ENCODE measurements at regions not wholly inside any gene's neighbourhood (a gene's known extent, or its start where the extent isn't known, plus 50 kb on each side); places are given as distances from the start of the nearest gene placed in this dataset.

GRCh38 chr1:69497441-69498221 lies 70.1 kb upstream of the LRRC7 start:
- intact Hi-C loops (cut with DNase I) = no loop called here
- TF ChIP-seq POLR2A (IDR thresholded peaks at IDR 0.05) (no peak), EP300 (IDR thresholded peaks at IDR 0.05) (no peak), CTCF (IDR thresholded peaks at IDR 0.05) (no peak)
- no peak overlapping the region for H3K4me3 ChIP-seq
- DNase-seq = no peak
- H3K36me3 ChIP-seq = no peaks in the 10 kb centered on the region
- no peaks in the 10 kb centered on the region for H3K9me3 ChIP-seq
- H3K27ac ChIP-seq = no peak overlapping the region
- WGBS, 3 donors = 65 to 67% (median 66%) methylated on average over 4 of the region's 4 CpGs
- no peaks in the 10 kb centered on the region for H3K4me1 ChIP-seq (ENCODE audit: insufficient read depth)
- no peaks in the 10 kb centered on the region for H3K27me3 ChIP-seq

DNA sequence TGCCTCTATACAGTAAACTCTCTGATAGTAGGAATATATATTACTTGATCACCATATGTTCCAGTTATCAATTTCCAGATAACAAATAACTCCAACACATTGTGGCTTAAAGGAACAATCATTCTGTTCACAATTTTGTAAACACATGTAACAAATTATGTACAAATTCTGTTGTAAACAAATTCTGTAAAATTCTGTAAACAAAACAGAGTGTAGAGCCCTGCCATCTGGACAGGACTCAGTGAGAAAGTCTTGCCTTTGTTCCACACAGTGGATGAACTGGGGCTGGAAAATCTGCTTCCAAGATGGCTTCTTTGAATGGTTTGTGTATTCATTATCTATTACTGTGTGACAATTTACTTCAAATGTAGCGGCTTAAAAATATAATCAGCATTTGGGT lies 69.0 kb upstream of the LRRC7 start:
- Histone ChIP-seq H3K36me3 (no peaks in the 10 kb centered on the region), H3K4me1 (ENCODE audit: insufficient read depth) (no peaks in the 10 kb centered on the region), H3K9me3 (no peaks in the 10 kb centered on the region), H3K27ac (no peak overlapping the region), H3K27me3 (no peaks in the 10 kb centered on the region), H3K4me3 (no peak overlapping the region)
- WGBS, 3 donors = 61 to 88% (median 62%) methylated on average over 1 of the region's 1 CpG
- TF ChIP-seq EP300 (IDR thresholded peaks at IDR 0.05) = no peak
- TF ChIP-seq POLR2A (IDR thresholded peaks at IDR 0.05) = no peak
- no peak for TF ChIP-seq CTCF (IDR thresholded peaks at IDR 0.05)
- intact Hi-C loops (cut with DNase I) = no loop called here
- DNase-seq = no peak

DNA sequence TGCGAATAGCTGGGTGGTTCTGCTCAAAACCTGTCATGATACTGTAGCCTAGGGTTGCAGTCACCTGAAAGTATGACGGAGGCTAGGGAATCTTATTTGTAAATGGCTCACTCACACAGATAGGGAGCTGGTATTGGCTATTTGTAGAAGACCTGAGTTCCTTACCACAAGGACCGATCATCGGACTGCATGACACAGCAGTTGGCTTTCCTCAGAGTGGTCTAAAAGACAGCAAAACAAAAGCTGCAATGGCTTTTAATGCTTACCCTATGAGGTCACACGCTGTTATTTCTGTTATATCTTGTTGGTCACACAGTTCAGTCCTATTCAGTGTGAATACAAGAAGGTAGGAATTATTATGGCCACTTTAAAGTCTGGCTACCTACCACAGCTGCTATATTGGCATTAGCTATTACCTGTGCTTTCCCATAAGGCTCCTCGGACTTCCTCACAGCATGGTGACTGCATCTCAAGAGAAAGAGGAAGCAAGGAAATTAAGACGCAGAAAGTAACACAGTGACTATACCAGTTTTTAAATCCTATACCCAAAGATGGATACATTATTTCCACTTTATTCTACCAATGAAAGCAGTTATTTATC lies 68.4 kb upstream of the LRRC7 start:
- WGBS, 3 donors = 93 to 95% (median 94%) methylated on average over 7 of the region's 7 CpGs
- Histone ChIP-seq H3K27me3 (no peaks in the 10 kb centered on the region), H3K4me3 (no peak overlapping the region), H3K36me3 (no peaks in the 10 kb centered on the region), H3K4me1 (ENCODE audit: insufficient read depth) (no peaks in the 10 kb centered on the region), H3K27ac (no peak overlapping the region), H3K9me3 (no peaks in the 10 kb centered on the region)
- no peak for DNase-seq
- intact Hi-C loops (cut with DNase I) = no loop called here
- no peak for TF ChIP-seq CTCF (IDR thresholded peaks at IDR 0.05)
- TF ChIP-seq POLR2A (IDR thresholded peaks at IDR 0.05) = no peak
- TF ChIP-seq EP300 (IDR thresholded peaks at IDR 0.05) = no peak

DNA sequence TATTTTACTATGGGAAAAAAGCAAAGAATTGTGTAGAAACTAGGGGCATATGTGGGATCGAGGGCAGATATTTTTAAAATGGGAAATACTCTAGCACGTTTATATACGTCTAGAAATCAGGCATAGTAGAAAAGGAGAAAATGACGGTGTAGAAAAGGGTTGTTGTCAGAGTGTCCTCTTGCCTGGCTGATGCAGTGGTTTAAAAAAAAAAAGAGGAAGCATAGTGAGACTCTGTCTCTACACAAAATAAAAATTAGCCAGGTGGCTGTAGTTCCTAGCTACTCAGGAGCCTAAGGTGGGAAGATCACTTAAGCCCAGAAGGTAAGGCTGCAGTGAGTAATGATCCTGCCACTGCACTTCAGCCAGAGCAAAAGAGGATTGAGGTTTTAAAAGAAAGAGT lies 64.7 kb upstream of the LRRC7 start:
- no peak for DNase-seq
- Histone ChIP-seq H3K27me3 (no peaks in the 10 kb centered on the region), H3K36me3 (no peaks in the 10 kb centered on the region), H3K27ac (no peak overlapping the region), H3K4me1 (ENCODE audit: insufficient read depth) (no peaks in the 10 kb centered on the region), H3K4me3 (no peak overlapping the region), H3K9me3 (no peaks in the 10 kb centered on the region)
- TF ChIP-seq EP300 (IDR thresholded peaks at IDR 0.05) = no peak
- TF ChIP-seq POLR2A (IDR thresholded peaks at IDR 0.05) = no peak
- intact Hi-C loops (cut with DNase I) = no loop called here
- 88 to 91% (median 89%) methylated on average over 4 of the region's 4 CpGs for WGBS, 3 donors

- Histone ChIP-seq H3K4me1 (ENCODE audit: insufficient read depth) (no peaks in the 10 kb centered on the region), H3K36me3 (no peaks in the 10 kb centered on the region), H3K9me3 (no peaks in the 10 kb centered on the region), H3K4me3 (no peak overlapping the region), H3K27ac (no peak overlapping the region), H3K27me3 (no peaks in the 10 kb centered on the region)
- intact Hi-C loops (cut with DNase I) = no loop called here
- WGBS, 3 donors = 46 to 83% (median 79%) methylated on average over 3 of the region's 3 CpGs
- DNase-seq = no peak
- TF ChIP-seq EP300 (IDR thresholded peaks at IDR 0.05) (no peak), CTCF (IDR thresholded peaks at IDR 0.05) (no peak), POLR2A (IDR thresholded peaks at IDR 0.05) (no peak)
Observed at GRCh38 chr1:69504730-69505252, 62.9 kb upstream of the LRRC7 start.
